ENCODE measurements at regions not wholly inside any gene's neighbourhood (a gene's known extent, or its start where the extent isn't known, plus 50 kb on each side); places are given as distances from the start of the nearest gene placed in this dataset.

DNA sequence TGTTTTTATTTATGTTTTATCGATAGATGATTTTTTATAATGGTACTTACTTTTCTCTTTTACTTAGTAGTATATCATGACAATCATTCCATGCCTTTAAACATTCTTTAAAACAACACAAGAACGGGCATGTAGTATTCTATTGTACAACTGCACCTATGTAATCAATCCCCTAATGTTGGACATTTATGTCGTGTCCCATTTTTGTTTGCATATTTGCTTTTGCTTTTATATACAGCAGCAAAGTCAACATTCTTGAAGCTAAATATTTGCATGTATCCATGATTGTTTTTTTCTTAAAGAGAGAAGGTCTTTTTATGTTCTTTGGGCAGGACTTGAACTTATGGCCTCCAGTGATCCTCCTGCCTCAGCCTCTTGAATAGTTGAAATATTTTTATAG is 527.0 kb upstream of the CLINT1 start:
- in situ Hi-C loops (cut with MboI) = no loop called here
- ATAC-seq = no peak
- H4K20me1 ChIP-seq (ENCODE audit: control insufficient read depth, insufficient read depth) = no peaks in the 10 kb centered on the region
- peaks cover 5% of the 10 kb centered on the region; the same call in 1 of the 3 replicates for H3K9me3 ChIP-seq (replicated peaks; ENCODE audit: control insufficient read depth, insufficient read depth, low read length)
- no peak overlapping the region for H3K4me3 ChIP-seq
- WGBS (ENCODE audit: insufficient coverage, insufficient replicate concordance, low lambda C conversion rate, missing lambda C conversion rate) = 55% methylated on average over 3 of the region's 3 CpGs
- no peak for DNase-seq (ENCODE audit: low read depth, low spot score)
- no peak overlapping the region for H3K27ac ChIP-seq (ENCODE audit: control insufficient read depth, insufficient read depth)
- intact Hi-C loops (cut with micrococcal nuclease; ENCODE audit: unreplicated experiment) = no loop called here
- H2AFZ ChIP-seq (ENCODE audit: control insufficient read depth, low read depth, low read length) = no peak overlapping the region
- H3K27me3 ChIP-seq (replicated peaks in 1 of 2; ENCODE audit: control insufficient read depth in 2 of 2, insufficient read depth in 2 of 2, low read length in 1 of 2) = no peaks in the 10 kb centered on the region
- no peaks in the 10 kb centered on the region; the same call in 1 of the 2 replicates for H3K4me1 ChIP-seq (ENCODE audit: control insufficient read depth, insufficient read depth, low read length)
- RAD21 ChIA-PET (ENCODE audit: unreplicated experiment) = no interaction called here
- no peak for FAIRE-seq
- no peak for TF ChIP-seq POLR2AphosphoS2 (IDR thresholded peaks at IDR 0.05; ENCODE audit: low read depth, low read length)
- no peak for TF ChIP-seq ZNF274 (IDR thresholded peaks at IDR 0.05; ENCODE audit: insufficient read depth, insufficient read length)
- no peak for TF ChIP-seq BMI1 (IDR thresholded peaks at IDR 0.05; ENCODE audit: borderline replicate concordance)
- TF ChIP-seq FOXM1 (IDR thresholded peaks at IDR 0.05; ENCODE audit: low read depth, low read length) = no peak
- TF ChIP-seq NR2C1 (IDR thresholded peaks at IDR 0.05) = no peak
- TF ChIP-seq NFYA (IDR thresholded peaks at IDR 0.05; ENCODE audit: borderline replicate concordance, low read depth, low read length) = no peak
- no peak for TF ChIP-seq ZSCAN29 (IDR thresholded peaks at IDR 0.05)
- no peak for TF ChIP-seq STAT3 (IDR thresholded peaks at IDR 0.05; ENCODE audit: low read depth, low read length)
- no peak for TF ChIP-seq YY1 (IDR thresholded peaks at IDR 0.05; ENCODE audit: low read depth, low read length)
- TF ChIP-seq GABPA (IDR thresholded peaks at IDR 0.05; ENCODE audit: low read depth) = no peak
- no peak overlapping the region for H3K9ac ChIP-seq (ENCODE audit: control insufficient read depth, insufficient read depth, low read length)
- BruUV-seq (replicated peaks) = no TSS peak
- POLR2A ChIA-PET = interaction anchor here (0.6 kb wide), 1 partner anchor 800 kb away, joined by 3 read pairs; no protein-coding TSS in a partner anchor
- H3K4me2 ChIP-seq (ENCODE audit: control insufficient read depth, insufficient read depth) = no peak overlapping the region
- no peaks in the 10 kb centered on the region for H3K36me3 ChIP-seq (ENCODE audit: control insufficient read depth in 2 of 2, insufficient read depth in 2 of 2, low read length in 1 of 2)
- CTCF ChIA-PET = no interaction called here
- H3K79me2 ChIP-seq (ENCODE audit: control insufficient read depth, insufficient read depth, low read length) = no peaks in the 10 kb centered on the region
- SMC1A ChIA-PET (ENCODE audit: uncharacterized antibody, unreplicated experiment) = no interaction called here
